Ovary (tissue), 7 donors: ENCODE measurements at regions not wholly inside any gene's neighbourhood (a gene's known extent, or its start where the extent isn't known, plus 50 kb on each side); places are given as distances from the start of the nearest gene placed in this dataset.

Experiments
- DNase-seq, 5 donors: peaks; one replicate each; pipeline ENCODE4 v3.0.0-alpha.2; 2019 to 2020
- H3K27ac ChIP-seq, 2 donors: fragments of 200-600 bp; one replicate each; pipeline versions ENCODE4 v1.5.1 to v1.8.0; 2019 to 2022
- H3K27me3 ChIP-seq: fragments of 200-600 bp; one replicate; pipeline ENCODE4 v1.8.0; 2022
- H3K36me3 ChIP-seq: fragments of 200-600 bp; sonication (generic); one replicate; pipeline ENCODE4 v1.5.1; 2019
- H3K4me1 ChIP-seq: one replicate; pipeline ENCODE4 v1.8.1; 2013; ENCODE audit warnings: mild to moderate bottlenecking, moderate library complexity; ENCODE audit not compliant: insufficient read depth
- H3K4me3 ChIP-seq: fragments of 200-600 bp; sonication (generic); one replicate; pipeline ENCODE4 v1.5.1; 2017
- H3K9me3 ChIP-seq, 2 donors: fragments of 200-600 bp in 1 of 2; sonication (generic) in 1 of 2; one replicate each; pipeline versions ENCODE4 v1.5.1 to v1.8.1; 2013 to 2019; ENCODE audit warnings: mild to moderate bottlenecking in 1 of 2, moderate library complexity in 1 of 2
- EP300 ChIP-seq: sonication (generic); formaldehyde crosslinking; IDR thresholded peaks from one replicate; pipeline ENCODE4 v1.6.1; 2017; ENCODE audit warnings: antibody characterized with exemption
- POLR2A ChIP-seq: fragments of 450-650 bp; IDR thresholded peaks from one replicate; pipeline ENCODE4 v1.6.1; 2017; ENCODE audit warnings: antibody characterized with exemption, mild to moderate bottlenecking, moderate library complexity
- WGBS, 3 donors: extraction: QIAGEN DNeasy Blood & Tissue Kit in 1 of 3; methylation state at CpG; one replicate each; pipeline versions ENCODE4 v1.1.5 to v1.1.7; 2013 to 2017; 5-methylcytosine and 5-hydroxymethylcytosine counted together
- intact Hi-C, 4 donors: fragments of 100-400 bp; cut with DNase I; formaldehyde crosslinking; loops; one replicate each; pipeline versions ENCODE4 v1.11.0 to v1.15.1; 2022 to 2023
- TF ChIP-seq, protein P1 (sequence below), 3 donors: fragments of 450-650 bp in 2 of 3; fragments of 200-600 bp in 1 of 3; IDR thresholded peaks; one replicate each; pipeline versions ENCODE4 v1.5.1 to v1.8.0; 2016 to 2022; ENCODE audit warnings: antibody characterized with exemption in 3 of 3, mild to moderate bottlenecking in 1 of 3
- donor health status: DM: no; HTN: no; CAD: no; lungs with moderate emphysema.
- donor health status: DM: no; HTN: no; CAD: no.
- donor health status: Bipolar disorder and iron deficiency.
- donor health status: DM: no; HTN: no; CAD: no.
- donor health status: DM: yes; HTN: yes; CAD: no.

DNA sequence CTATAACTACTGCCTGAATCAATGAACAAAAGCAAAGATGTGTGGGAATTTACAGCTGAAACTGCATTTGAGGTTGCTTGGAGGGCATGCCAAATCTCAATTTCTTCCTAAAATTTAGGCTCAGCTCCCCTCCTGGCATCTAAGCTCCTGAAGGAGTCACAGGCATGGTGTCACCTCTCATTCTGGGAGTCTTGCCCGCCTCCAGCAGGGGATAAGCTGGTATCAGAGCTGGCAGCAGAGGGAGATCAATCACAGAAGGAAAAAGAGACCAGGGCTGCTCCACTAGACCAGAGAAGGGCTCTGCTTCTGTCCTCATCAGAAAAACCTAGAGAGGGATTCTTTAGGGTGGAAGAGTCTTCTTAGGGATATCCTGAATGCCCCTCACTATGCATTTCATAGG, 150.4 kb upstream of the SLC6A11 start:
- no peaks in the 10 kb centered on the region for H3K4me1 ChIP-seq
- 63 to 70% (median 66%) methylated on average over 1 of the region's 1 CpG for WGBS, 3 donors
- intact Hi-C loops, result no loop called here
- no peak for TF ChIP-seq EP300
- TF ChIP-seq, protein P1, sequence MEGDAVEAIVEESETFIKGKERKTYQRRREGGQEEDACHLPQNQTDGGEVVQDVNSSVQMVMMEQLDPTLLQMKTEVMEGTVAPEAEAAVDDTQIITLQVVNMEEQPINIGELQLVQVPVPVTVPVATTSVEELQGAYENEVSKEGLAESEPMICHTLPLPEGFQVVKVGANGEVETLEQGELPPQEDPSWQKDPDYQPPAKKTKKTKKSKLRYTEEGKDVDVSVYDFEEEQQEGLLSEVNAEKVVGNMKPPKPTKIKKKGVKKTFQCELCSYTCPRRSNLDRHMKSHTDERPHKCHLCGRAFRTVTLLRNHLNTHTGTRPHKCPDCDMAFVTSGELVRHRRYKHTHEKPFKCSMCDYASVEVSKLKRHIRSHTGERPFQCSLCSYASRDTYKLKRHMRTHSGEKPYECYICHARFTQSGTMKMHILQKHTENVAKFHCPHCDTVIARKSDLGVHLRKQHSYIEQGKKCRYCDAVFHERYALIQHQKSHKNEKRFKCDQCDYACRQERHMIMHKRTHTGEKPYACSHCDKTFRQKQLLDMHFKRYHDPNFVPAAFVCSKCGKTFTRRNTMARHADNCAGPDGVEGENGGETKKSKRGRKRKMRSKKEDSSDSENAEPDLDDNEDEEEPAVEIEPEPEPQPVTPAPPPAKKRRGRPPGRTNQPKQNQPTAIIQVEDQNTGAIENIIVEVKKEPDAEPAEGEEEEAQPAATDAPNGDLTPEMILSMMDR (IDR thresholded peaks at IDR 0.05), result no peak
- TF ChIP-seq POLR2A, result no peak
- no peak overlapping the region for H3K4me3 ChIP-seq
- H3K36me3 ChIP-seq, result no peaks in the 10 kb centered on the region
- no peak overlapping the region for H3K27ac ChIP-seq
- no peak for DNase-seq
- H3K27me3 ChIP-seq, result no peaks in the 10 kb centered on the region
- H3K9me3 ChIP-seq, result peaks cover 0 to 2% of the 10 kb centered on the region in 2 donors

- intact Hi-C loops, result no loop called here
- no peak for DNase-seq
Measured at GRCh38 chr3:10666621-10667020, 149.4 kb upstream of the SLC6A11 start.

DNA sequence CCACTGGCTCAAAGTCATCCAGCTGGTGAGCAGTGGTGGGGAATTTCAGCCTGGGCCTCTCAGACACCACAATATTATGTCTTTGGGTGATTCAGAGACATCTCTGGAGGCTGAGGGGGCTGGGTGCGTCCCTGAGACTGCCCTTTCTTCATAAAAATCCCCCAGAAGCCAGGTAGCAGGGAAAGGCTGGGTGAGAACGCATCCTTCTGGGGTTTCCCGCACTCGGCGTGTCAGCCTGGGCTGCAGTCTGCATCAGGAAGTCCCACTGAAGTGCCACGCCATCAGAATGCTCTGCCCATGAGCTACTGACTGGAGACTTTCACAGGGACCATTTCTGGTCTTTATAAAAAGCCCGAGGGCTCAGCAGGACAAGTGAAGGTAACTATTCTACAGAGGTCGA, 148.8 kb upstream of the SLC6A11 start:
- H3K27me3 ChIP-seq, result no peaks in the 10 kb centered on the region

More at GRCh38 chr3:10666621-10667020, 149.4 kb upstream of the SLC6A11 start:
- Histone ChIP-seq H3K36me3 (no peaks in the 10 kb centered on the region), H3K4me1 (no peaks in the 10 kb centered on the region), H3K27me3 (no peaks in the 10 kb centered on the region), H3K4me3 (no peak overlapping the region), H3K9me3 (peaks cover 0 to 2% of the 10 kb centered on the region in 2 donors), H3K27ac (no peak overlapping the region)
- TF ChIP-seq, protein P1 (IDR thresholded peaks at IDR 0.05), result no peak
- TF ChIP-seq POLR2A (no peak), EP300 (no peak)
- WGBS, 3 donors, result 14 to 29% (median 20%) methylated on average over 6 of the region's 6 CpGs

DNA sequence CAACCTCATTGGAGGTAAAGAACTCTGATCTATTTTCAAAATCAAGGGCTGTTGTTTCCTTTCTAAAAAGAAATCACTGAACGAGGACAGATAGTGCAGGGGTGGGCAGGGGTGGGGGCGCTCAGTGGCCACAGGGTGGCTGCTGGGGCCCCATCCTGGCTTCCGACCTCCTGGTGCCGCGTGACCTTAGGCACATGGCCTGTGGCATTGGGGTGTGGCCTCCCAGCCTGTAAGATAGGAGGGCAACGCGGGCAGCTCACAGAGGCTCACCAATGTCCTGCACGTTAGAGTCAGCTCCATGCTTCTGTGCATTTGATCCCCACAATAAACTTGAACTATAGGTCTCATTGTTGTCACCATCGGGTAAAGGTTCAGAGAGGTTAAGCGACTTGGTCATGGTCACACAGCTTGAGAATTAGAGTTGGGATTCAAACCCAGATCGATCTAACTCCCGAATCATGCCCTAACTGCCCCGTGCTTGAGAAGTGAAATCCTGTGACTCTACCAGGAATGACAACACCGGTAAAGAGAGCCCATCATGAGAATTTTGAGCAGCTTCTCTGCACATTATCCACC, 148.0 kb upstream of the SLC6A11 start:
- Histone ChIP-seq H3K27ac (no peak overlapping the region), H3K4me3 (no peak overlapping the region), H3K9me3 (peaks cover 0 to 2% of the 10 kb centered on the region in 2 donors), H3K36me3 (no peaks in the 10 kb centered on the region), H3K4me1 (no peaks in the 10 kb centered on the region), H3K27me3 (no peaks in the 10 kb centered on the region)
- TF ChIP-seq, protein P1 (IDR thresholded peaks at IDR 0.05), result no peak
- TF ChIP-seq EP300, result no peak
- no peak for TF ChIP-seq POLR2A
- WGBS, 3 donors, result 69 to 76% (median 73%) methylated on average over 14 of the region's 14 CpGs
- intact Hi-C loops, result no loop called here
- DNase-seq, result no peak

More for the DNA sequence above, 148.8 kb upstream of the SLC6A11 start:
- no peaks in the 10 kb centered on the region for H3K36me3 ChIP-seq
- 61 to 72% (median 65%) methylated on average over 8 of the region's 8 CpGs for WGBS, 3 donors
- H3K9me3 ChIP-seq, result peaks cover 0 to 2% of the 10 kb centered on the region in 2 donors
- no peaks in the 10 kb centered on the region for H3K4me1 ChIP-seq
- H3K27ac ChIP-seq, result no peak overlapping the region
- TF ChIP-seq POLR2A (no peak), EP300 (no peak)
- TF ChIP-seq, protein P1 (IDR thresholded peaks at IDR 0.05), result no peak
- intact Hi-C loops, result no loop called here
- H3K4me3 ChIP-seq, result no peak overlapping the region
- DNase-seq, result no peak
